Cardiac fibroblast (primary cell): ENCODE measurements at regions not wholly inside any gene's neighbourhood (a gene's known extent, or its start where the extent isn't known, plus 50 kb on each side); places are given as distances from the start of the nearest gene placed in this dataset.
"Not testable (repeated sequence)": the region's sequence is repeated elsewhere in the genome, so short reads cannot be mapped to it uniquely, and the experiment has no call there.

Experiments
- DNase-seq, 2 donors: peaks; one replicate each; pipeline versions ENCODE4 v3.0.0 to v3.0.0-alpha.2; 2010; ENCODE audit warnings: low read depth in 2 of 2
- H3K4me3 ChIP-seq, 2 donors: replicated peaks in 1 of 2; 1 replicate in 1 of 2; 2 replicates in 1 of 2; pipeline ENCODE4 v1.5.1; 2011; ENCODE audit warnings: low read depth in 2 of 2, low read length in 2 of 2, mild to moderate bottlenecking in 2 of 2, moderate library complexity in 1 of 2
- CTCF ChIP-seq: IDR thresholded peaks from one replicate; pipeline ENCODE4 v1.5.1; 2011; ENCODE audit warnings: low read depth, mild to moderate bottlenecking, low read length, inconsistent platforms

GRCh38 chr4:179698321-179698720 lies 2256.1 kb upstream of the AGA start:
- H3K4me3 ChIP-seq: no peak overlapping the region
- TF ChIP-seq CTCF: no peak
- no peak for DNase-seq

GRCh38 chr4:179709961-179710624 lies 2267.9 kb upstream of the AGA start:
- no peak for DNase-seq
- no peak overlapping the region for H3K4me3 ChIP-seq
- no peak for TF ChIP-seq CTCF

GRCh38 chr4:179719766-179720450 lies 2277.7 kb upstream of the AGA start:
- DNase-seq: no peak
- no peak overlapping the region for H3K4me3 ChIP-seq
- TF ChIP-seq CTCF: no peak

GRCh38 chr4:179726491-179726890 lies 2284.3 kb upstream of the AGA start:
- H3K4me3 ChIP-seq, DNase-seq: not testable (repeated sequence)

GRCh38 chr4:179728305-179728704 lies 2286.1 kb upstream of the AGA start:
- TF ChIP-seq CTCF: no peak
- no peak for DNase-seq
- H3K4me3 ChIP-seq: no peak overlapping the region

GRCh38 chr4:179736820-179737219 lies 2294.6 kb upstream of the AGA start:
- DNase-seq, H3K4me3 ChIP-seq: not testable (repeated sequence)

GRCh38 chr4:179738822-179739221 lies 2296.6 kb upstream of the AGA start:
- no peak for DNase-seq
- no peak overlapping the region for H3K4me3 ChIP-seq
- TF ChIP-seq CTCF: no peak

GRCh38 chr4:179747218-179747910 lies 2305.1 kb upstream of the AGA start:
- TF ChIP-seq CTCF: no peak
- H3K4me3 ChIP-seq: no peak overlapping the region
- DNase-seq: no peak
